WTC11 (cell line): ENCODE measurements at regions not wholly inside any gene's neighbourhood (a gene's known extent, or its start where the extent isn't known, plus 50 kb on each side); places are given as distances from the start of the nearest gene placed in this dataset.

ENCODE experiments used
- ATAC-seq: fragments of 200-7000 bp; cut with Tn5 transposase; 2 replicates; pipeline ENCODE4 v1.10.0; 2021; ENCODE audit warnings: mild to moderate bottlenecking, moderate library complexity
- CTCF ChIA-PET: fragments of 300-600 bp; sonication (Branson Sonifier 250); formaldehyde crosslinking; loops from one replicate; lab custom pipeline; 2021; ENCODE audit warnings: antibody characterized with exemption; lab: Charles Lee
- POLR2A ChIA-PET: fragments of 350-600 bp; sonication (Branson Sonifier 250); formaldehyde crosslinking; loops from one replicate; lab custom pipeline; 2021; ENCODE audit warnings: antibody characterized with exemption; lab: Charles Lee
- DNase-seq: peaks from one replicate; pipeline ENCODE4 v3.0.0; 2021; ENCODE audit warnings: low spot score
- H3K27ac Mint-ChIP-seq: 2 replicates; pipeline ENCODE4 v1.8.0; 2021; ENCODE audit warnings: mixed read lengths
- H3K27me3 Mint-ChIP-seq: 2 replicates; pipeline ENCODE4 v1.8.0; 2021; ENCODE audit warnings: low read depth, mild to moderate bottlenecking, moderate library complexity, mixed read lengths
- H3K36me3 Mint-ChIP-seq: 2 replicates; pipeline ENCODE4 v1.8.0; 2021; ENCODE audit warnings: mixed read lengths
- H3K4me1 Mint-ChIP-seq: 2 replicates; pipeline ENCODE4 v1.8.0; 2022; ENCODE audit warnings: mixed read lengths
- H3K4me3 Mint-ChIP-seq: 2 replicates; pipeline ENCODE4 v1.8.0; 2021; ENCODE audit warnings: mild to moderate bottlenecking, moderate library complexity, mixed read lengths
- H3K9me3 Mint-ChIP-seq: 2 replicates; pipeline ENCODE4 v1.8.0; 2021; ENCODE audit warnings: mixed read lengths
- AFF4 ChIP-seq: sonication (generic); formaldehyde crosslinking; IDR thresholded peaks from 2 replicates; pipeline ENCODE4 v1.8.1; 2023; ENCODE audit warnings: mild to moderate bottlenecking, missing genetic modification reagents, borderline replicate concordance
- ATF3 ChIP-seq: sonication (generic); formaldehyde crosslinking; conservative IDR thresholded peaks from 2 replicates; pipeline ENCODE4 v1.8.1; 2022; ENCODE audit warnings: mild to moderate bottlenecking, missing genetic modification reagents
- CBFB ChIP-seq: sonication (generic); formaldehyde crosslinking; IDR thresholded peaks from 2 replicates; pipeline ENCODE4 v1.8.1; 2022; ENCODE audit warnings: mild to moderate bottlenecking, low read depth, missing genetic modification reagents
- E2F1 ChIP-seq: sonication (generic); formaldehyde crosslinking; IDR thresholded peaks from 2 replicates; pipeline ENCODE4 v1.8.0; 2022; ENCODE audit warnings: mild to moderate bottlenecking, missing genetic modification reagents
- ERG ChIP-seq: fragments of 250-450 bp; sonication (Bioruptor Pico); IDR thresholded peaks from 2 replicates; pipeline ENCODE4 v1.8.0; 2021; ENCODE audit warnings: mild to moderate bottlenecking
- ESRRA ChIP-seq: sonication (generic); formaldehyde crosslinking; IDR thresholded peaks from 2 replicates; pipeline ENCODE4 v1.8.1; 2022; ENCODE audit warnings: mild to moderate bottlenecking, missing genetic modification reagents, borderline replicate concordance
- FOXJ3 ChIP-seq: sonication (generic); formaldehyde crosslinking; IDR thresholded peaks from 2 replicates; pipeline ENCODE4 v1.9.0; 2021; ENCODE audit warnings: missing genetic modification reagents, mild to moderate bottlenecking, borderline replicate concordance
- FOXK1 ChIP-seq: sonication (generic); formaldehyde crosslinking; IDR thresholded peaks from 2 replicates; pipeline ENCODE4 v1.8.0; 2022; ENCODE audit warnings: mild to moderate bottlenecking, moderate library complexity, missing genetic modification reagents
- GRHL2 ChIP-seq: fragments of 250-450 bp; sonication (Bioruptor Pico); IDR thresholded peaks from 2 replicates; pipeline ENCODE4 v1.8.0; 2022; ENCODE audit warnings: mild to moderate bottlenecking, moderate library complexity; ENCODE audit not compliant: insufficient replicate concordance, severe bottlenecking
- HMGXB4 ChIP-seq: sonication (generic); formaldehyde crosslinking; IDR thresholded peaks from 2 replicates; pipeline ENCODE4 v1.8.1; 2023; ENCODE audit warnings: mild to moderate bottlenecking, moderate library complexity, missing genetic modification reagents
- IRF2 ChIP-seq: sonication (generic); formaldehyde crosslinking; IDR thresholded peaks from 2 replicates; pipeline ENCODE4 v1.8.0; 2022; ENCODE audit warnings: low read depth, missing genetic modification reagents, borderline replicate concordance
- TP53 ChIP-seq: sonication (generic); formaldehyde crosslinking; IDR thresholded peaks from 2 replicates; pipeline ENCODE4 v1.8.1; 2023; ENCODE audit warnings: mild to moderate bottlenecking, missing genetic modification reagents
- ZMAT4 ChIP-seq: fragments of 250-450 bp; sonication (Bioruptor Pico); IDR thresholded peaks from 2 replicates; pipeline ENCODE4 v1.9.0; 2021; ENCODE audit warnings: mild to moderate bottlenecking
- ZNF263 ChIP-seq: sonication (generic); formaldehyde crosslinking; IDR thresholded peaks from 2 replicates; pipeline ENCODE4 v1.8.1; 2022; ENCODE audit warnings: low read depth, mild to moderate bottlenecking, moderate library complexity, missing genetic modification reagents

GRCh38 chr6:166809721-166810120 lies 146.6 kb downstream of the RNASET2 start (continued):
- no peak for TF ChIP-seq AFF4 (CRISPR knock-in tag)
- TF ChIP-seq IRF2 (CRISPR knock-in tag), result no peak
- TF ChIP-seq FOXJ3 (CRISPR knock-in tag), result no peak
- no peak for TF ChIP-seq HMGXB4
- TF ChIP-seq GRHL2 (CRISPR knock-in tag), result no peak
- no peak for TF ChIP-seq ERG (CRISPR knock-in tag)
- TF ChIP-seq CBFB, result no peak

GRCh38 chr6:166806962-166807757 lies 149.2 kb downstream of the RNASET2 start:
- Mint-ChIP-seq H3K27me3 (no peaks in the 10 kb centered on the region; the same call in 1 of the 2 replicates), H3K4me1 (no peaks in the 10 kb centered on the region), H3K4me3 (no peak overlapping the region), H3K27ac (no peak overlapping the region), H3K36me3 (peaks cover 30% of the 10 kb centered on the region), H3K9me3 (peaks cover 33% of the 10 kb centered on the region)
- DNase-seq, result no peak
- ChIA-PET POLR2A (no interaction called here), CTCF (no interaction called here)
- TF ChIP-seq ESRRA (no peak), TP53 (no peak), ZMAT4 (CRISPR knock-in tag) (no peak), E2F1 (CRISPR knock-in tag) (no peak)
- ATAC-seq, result no peak

GRCh38 chr6:166806217-166806838 lies 150.0 kb downstream of the RNASET2 start:
- CTCF ChIA-PET, result no interaction called here
- H3K27ac Mint-ChIP-seq, result no peak overlapping the region
- ATAC-seq, result no peak
- peaks cover 33% of the 10 kb centered on the region for H3K9me3 Mint-ChIP-seq
- H3K36me3 Mint-ChIP-seq, result peaks cover 30% of the 10 kb centered on the region
- no peak overlapping the region for H3K4me3 Mint-ChIP-seq
- no peak for DNase-seq
- TF ChIP-seq ZNF263, result no peak
- TF ChIP-seq ATF3 (CRISPR knock-in tag), result no peak
- TF ChIP-seq FOXK1 (CRISPR knock-in tag), result no peak
- no peak for TF ChIP-seq GRHL2 (CRISPR knock-in tag)
- no peaks in the 10 kb centered on the region; the same call in 1 of the 2 replicates for H3K27me3 Mint-ChIP-seq
- POLR2A ChIA-PET, result no interaction called here
- H3K4me1 Mint-ChIP-seq, result no peaks in the 10 kb centered on the region
